ENCODE measurements at regions not wholly inside any gene's neighbourhood (a gene's known extent, or its start where the extent isn't known, plus 50 kb on each side); places are given as distances from the start of the nearest gene placed in this dataset.

GRCh38 chr7:138237995-138238394, 161.7 kb downstream of the AKR1D1 start:
- no peaks in the 10 kb centered on the region for H3K4me1 ChIP-seq (ENCODE audit: control insufficient read depth in 1 of 2, insufficient read depth in 2 of 2, low read depth in 1 of 2, low read length in 1 of 2)
- no peak overlapping the region for H3K4me2 ChIP-seq
- POLR2A ChIA-PET = no interaction called here
- DNase-seq = no peak
- no peak overlapping the region for H3K27ac ChIP-seq (ENCODE audit: low read depth in 2 of 2, low read length in 1 of 2)
- no peak overlapping the region for H3K4me3 ChIP-seq (ENCODE audit: low read depth in 2 of 2, low read length in 1 of 2)
- H3F3A ChIP-seq (replicated peaks; ENCODE audit: insufficient read depth) = no peaks in the 10 kb centered on the region
- no peak overlapping the region for H2AFZ ChIP-seq (ENCODE audit: low read depth)
- H3K79me2 ChIP-seq (ENCODE audit: insufficient read depth) = no peaks in the 10 kb centered on the region
- 36% methylated on average over 5 of the region's 5 CpGs for WGBS (ENCODE audit: low lambda C conversion rate)
- H3K27me3 ChIP-seq (ENCODE audit: insufficient read depth) = no peaks in the 10 kb centered on the region
- CTCF ChIA-PET = no interaction called here
- H3K9ac ChIP-seq = no peak overlapping the region
- H3K9me2 ChIP-seq = 0 out of 2 replicates have a peak, but pooled peaks cover 6% of the 10 kb centered on the region
- no peaks in the 10 kb centered on the region for H4K20me1 ChIP-seq (ENCODE audit: insufficient read depth)
- TF ChIP-seq, protein P1, sequence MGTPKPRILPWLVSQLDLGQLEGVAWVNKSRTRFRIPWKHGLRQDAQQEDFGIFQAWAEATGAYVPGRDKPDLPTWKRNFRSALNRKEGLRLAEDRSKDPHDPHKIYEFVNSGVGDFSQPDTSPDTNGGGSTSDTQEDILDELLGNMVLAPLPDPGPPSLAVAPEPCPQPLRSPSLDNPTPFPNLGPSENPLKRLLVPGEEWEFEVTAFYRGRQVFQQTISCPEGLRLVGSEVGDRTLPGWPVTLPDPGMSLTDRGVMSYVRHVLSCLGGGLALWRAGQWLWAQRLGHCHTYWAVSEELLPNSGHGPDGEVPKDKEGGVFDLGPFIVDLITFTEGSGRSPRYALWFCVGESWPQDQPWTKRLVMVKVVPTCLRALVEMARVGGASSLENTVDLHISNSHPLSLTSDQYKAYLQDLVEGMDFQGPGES (IDR thresholded peaks at IDR 0.05; ENCODE audit: low read depth, low read length) = no peak
- TF ChIP-seq, protein P2, sequence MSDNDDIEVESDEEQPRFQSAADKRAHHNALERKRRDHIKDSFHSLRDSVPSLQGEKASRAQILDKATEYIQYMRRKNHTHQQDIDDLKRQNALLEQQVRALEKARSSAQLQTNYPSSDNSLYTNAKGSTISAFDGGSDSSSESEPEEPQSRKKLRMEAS (IDR thresholded peaks at IDR 0.05; ENCODE audit: low read depth) = no peak
- TF ChIP-seq, protein P3, sequence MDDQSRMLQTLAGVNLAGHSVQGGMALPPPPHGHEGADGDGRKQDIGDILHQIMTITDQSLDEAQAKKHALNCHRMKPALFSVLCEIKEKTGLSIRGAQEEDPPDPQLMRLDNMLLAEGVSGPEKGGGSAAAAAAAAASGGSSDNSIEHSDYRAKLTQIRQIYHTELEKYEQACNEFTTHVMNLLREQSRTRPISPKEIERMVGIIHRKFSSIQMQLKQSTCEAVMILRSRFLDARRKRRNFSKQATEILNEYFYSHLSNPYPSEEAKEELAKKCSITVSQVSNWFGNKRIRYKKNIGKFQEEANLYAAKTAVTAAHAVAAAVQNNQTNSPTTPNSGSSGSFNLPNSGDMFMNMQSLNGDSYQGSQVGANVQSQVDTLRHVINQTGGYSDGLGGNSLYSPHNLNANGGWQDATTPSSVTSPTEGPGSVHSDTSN (IDR thresholded peaks at IDR 0.05) = no peak
- TF ChIP-seq FOSL2 (IDR thresholded peaks at IDR 0.05; ENCODE audit: borderline replicate concordance, low read depth) (no peak), MXI1 (IDR thresholded peaks at IDR 0.05; ENCODE audit: low read depth, low read length) (no peak), TCF12 (IDR thresholded peaks at IDR 0.05) (no peak), USF2 (IDR thresholded peaks at IDR 0.05; ENCODE audit: borderline replicate concordance, low read depth, low read length) (no peak), POLR2AphosphoS5 (IDR thresholded peaks at IDR 0.05; ENCODE audit: low read depth, low read length) (no peak), ZBTB33 (IDR thresholded peaks at IDR 0.05; ENCODE audit: borderline replicate concordance, low read depth) (no peak), ELF1 (IDR thresholded peaks at IDR 0.05) (no peak), REST (IDR thresholded peaks at IDR 0.05; ENCODE audit: low read depth, low read length) (no peak), RFX5 (IDR thresholded peaks at IDR 0.05; ENCODE audit: low read length) (no peak), USF1 (IDR thresholded peaks at IDR 0.05; ENCODE audit: borderline replicate concordance, low read depth) (no peak), FOXM1 (IDR thresholded peaks at IDR 0.05; ENCODE audit: low read depth) (no peak)
- H3K36me3 ChIP-seq (replicated peaks in 1 of 2; ENCODE audit: control insufficient read depth in 1 of 2, insufficient read depth in 2 of 2, low read length in 1 of 2) = no peaks in the 10 kb centered on the region
- peaks cover 4% of the 10 kb centered on the region; the same call in 1 of the 2 replicates for H3K9me3 ChIP-seq

All from SK-N-SH (cell line).